ENCODE measurements at regions not wholly inside any gene's neighbourhood (a gene's known extent, or its start where the extent isn't known, plus 50 kb on each side); places are given as distances from the start of the nearest gene placed in this dataset.

DNA sequence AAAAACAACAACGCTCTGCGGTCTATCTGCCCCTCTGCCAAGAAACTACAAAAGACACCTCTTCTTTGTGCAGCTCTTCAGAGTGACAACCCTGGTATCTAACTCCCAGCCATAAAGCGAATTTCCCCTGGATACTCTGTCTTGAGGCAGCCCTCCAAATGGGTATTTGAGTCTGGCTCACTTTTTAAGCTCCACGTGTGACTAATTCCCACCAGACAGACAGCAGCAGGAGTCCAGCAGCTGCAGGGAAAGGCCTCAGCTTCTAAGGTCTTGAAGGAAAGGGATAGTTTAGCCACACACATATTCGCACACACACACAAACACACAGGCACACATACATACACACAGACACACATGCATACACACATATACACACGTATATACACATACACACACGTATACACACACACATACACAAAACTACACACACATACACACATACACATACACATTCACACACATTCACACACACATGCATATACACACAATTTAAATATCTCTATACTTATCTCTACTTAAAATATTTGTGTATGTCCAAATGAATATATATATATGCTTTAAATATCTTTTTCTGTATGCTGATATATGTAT, 188.8 kb downstream of the TSHZ3 start:
- no peak for DNase-seq (ENCODE audit: low read depth in 2 of 2)

GRCh38 chr19:31154021-31154420, 195.2 kb downstream of the TSHZ3 start:
- DNase-seq (ENCODE audit: low read depth in 2 of 2): no peak

GRCh38 chr19:31152906-31153305, 196.3 kb downstream of the TSHZ3 start:
- DNase-seq (ENCODE audit: low read depth in 2 of 2): no peak

- DNase-seq (ENCODE audit: low read depth in 2 of 2): no peak
Observed at GRCh38 chr19:31149441-31149941, 199.7 kb downstream of the TSHZ3 start.

DNA sequence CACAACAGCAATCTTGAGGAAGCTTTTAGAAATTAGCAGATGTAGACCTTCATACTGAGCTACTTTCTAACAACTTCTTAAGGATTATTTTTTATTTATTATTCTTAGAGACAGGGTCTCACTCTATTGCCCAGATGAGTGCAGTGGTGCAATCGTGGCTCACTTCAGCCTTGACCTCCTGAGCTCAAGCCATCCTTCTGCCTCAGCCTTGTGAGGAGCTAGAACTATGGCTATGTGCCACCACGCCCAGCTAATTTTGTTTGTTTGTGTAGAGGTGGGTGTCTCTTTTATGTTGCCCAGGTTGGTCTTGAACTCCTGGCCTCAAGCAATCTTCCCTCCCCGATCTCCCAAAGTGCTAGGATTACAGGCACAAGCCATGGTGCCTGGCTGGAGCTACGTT, 200.6 kb downstream of the TSHZ3 start:
- no peak for DNase-seq (ENCODE audit: low read depth in 2 of 2)

DNA sequence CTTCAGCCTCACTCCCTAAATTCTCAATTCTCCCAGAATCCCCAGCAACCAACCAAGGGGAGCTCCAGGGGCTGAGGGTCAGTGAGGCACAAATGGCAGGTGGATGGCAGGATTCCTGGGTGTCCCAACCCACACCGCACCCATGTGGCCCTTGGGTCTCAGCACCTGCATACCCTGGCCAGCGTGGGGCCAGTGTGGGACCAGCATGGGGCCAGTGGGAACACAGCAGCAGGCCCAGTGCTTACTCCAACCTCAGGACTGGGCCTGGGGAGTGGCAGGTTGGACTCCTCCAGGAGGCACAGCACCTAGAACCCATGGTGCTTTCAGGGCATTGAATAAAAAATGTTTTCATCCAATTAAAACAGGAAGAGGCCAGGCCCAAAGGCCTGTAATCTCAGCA, 202.0 kb downstream of the TSHZ3 start:
- DNase-seq (ENCODE audit: low read depth in 2 of 2): no peak

GRCh38 chr19:31146546-31147183, 202.6 kb downstream of the TSHZ3 start:
- no peak for DNase-seq (ENCODE audit: low read depth in 2 of 2)

GRCh38 chr19:31146015-31146414, 203.2 kb downstream of the TSHZ3 start:
- DNase-seq (ENCODE audit: low read depth in 2 of 2): no peak

DNA sequence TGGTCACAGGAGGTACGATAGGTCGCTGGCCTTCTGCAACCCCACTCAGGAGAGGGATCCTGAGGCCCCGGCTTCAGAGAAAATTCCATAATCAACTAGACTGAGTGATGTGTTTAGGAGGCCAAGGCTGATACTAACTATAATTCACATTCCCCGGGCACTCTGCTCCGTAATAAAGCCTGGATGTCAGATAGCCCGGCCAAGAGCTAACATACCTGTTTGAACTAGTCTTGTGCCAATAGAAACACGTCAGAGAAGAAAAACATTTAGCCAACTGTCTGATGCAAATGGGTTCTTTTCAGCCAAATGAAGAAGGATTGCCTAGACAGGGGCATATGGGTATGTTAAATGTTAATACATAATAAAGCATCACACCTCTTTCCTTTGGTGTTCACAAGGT, 204.2 kb downstream of the TSHZ3 start:
- DNase-seq (ENCODE audit: low read depth in 2 of 2): no peak

DNA sequence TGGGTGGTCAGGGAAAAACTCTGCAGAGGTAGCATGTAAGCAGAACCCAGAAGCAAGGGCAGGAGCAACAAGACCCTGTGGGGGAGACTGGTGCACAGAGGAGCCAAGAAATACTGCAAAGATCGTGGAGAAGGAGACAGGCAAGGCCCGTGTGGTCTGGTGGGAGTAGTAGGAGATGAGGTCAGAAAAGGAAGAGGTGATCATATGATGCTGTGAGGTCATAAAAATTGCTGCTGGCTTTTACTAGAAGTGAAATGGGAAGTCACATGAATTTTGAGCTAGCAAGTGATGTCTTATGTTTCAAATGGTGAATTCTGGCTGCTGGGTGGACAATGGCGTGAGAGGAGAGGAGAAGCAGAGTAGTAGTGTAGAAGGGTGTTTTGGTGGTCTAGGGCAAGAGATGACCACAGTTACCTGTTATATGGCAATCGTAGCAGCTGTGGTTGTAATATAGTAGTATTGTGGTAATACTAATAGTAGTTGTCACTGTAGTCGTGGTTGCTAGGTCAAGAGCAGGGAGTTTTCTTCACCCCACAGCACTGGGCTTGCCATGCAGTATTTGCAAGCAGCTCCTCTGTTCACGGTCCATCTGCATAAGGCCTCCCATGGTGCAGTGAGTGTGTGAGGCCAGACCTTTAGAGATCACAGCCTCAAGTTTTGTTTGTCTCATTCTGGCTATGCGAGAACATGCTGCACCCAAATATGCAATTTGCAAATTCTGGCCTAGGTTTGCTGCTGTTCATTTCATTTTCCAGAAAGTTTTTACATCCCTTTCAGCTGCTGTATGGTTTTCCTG, 205.0 kb downstream of the TSHZ3 start:
- no peak for DNase-seq (ENCODE audit: low read depth in 2 of 2)

DNA sequence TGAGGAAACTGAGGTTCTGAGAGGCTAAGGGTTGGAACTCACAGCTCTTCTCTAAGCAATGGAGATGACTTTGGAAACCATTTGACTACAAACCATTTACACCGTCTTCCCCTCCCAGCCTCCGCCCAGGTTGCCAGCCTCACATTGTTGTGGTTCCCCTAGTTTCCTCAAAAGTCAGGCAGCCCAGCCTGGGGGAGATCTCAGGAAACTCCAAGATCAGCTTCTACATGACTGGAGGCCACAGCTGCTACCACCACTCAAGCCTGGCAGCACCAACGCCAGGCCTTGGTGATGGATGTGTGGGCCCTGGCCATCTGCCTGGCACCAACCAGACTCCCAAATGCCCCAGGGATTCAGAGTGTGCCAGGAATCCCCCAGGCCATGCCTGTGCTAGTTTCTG, 207.9 kb downstream of the TSHZ3 start:
- no peak for DNase-seq (ENCODE audit: low read depth in 2 of 2)

GRCh38 chr19:31140717-31141116, 208.5 kb downstream of the TSHZ3 start:
- DNase-seq (ENCODE audit: low read depth in 2 of 2): no peak

- no peak for DNase-seq (ENCODE audit: low read depth in 2 of 2)
Observed at GRCh38 chr19:31139871-31140505, 209.2 kb downstream of the TSHZ3 start.

DNA sequence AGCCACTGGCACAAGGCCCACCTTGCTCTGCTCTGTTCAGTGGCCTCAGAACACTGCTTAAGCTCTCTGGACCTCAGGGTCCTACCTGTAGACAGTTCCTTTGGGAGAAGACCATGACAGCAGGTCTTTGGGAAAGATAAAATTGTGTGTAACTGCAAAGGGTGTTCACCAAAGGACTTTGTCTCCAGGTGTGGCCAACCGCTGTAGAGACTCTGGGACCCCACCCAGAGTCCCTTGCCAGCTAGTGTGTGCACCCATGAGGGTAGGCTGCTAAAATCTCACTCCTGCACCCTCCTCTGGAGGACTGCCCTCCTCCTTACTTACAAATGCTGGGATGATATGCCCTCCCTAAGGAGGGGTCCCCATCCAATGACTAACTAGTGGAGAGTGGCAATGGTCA, 211.2 kb downstream of the TSHZ3 start:
- DNase-seq (ENCODE audit: low read depth in 2 of 2): no peak

DNA sequence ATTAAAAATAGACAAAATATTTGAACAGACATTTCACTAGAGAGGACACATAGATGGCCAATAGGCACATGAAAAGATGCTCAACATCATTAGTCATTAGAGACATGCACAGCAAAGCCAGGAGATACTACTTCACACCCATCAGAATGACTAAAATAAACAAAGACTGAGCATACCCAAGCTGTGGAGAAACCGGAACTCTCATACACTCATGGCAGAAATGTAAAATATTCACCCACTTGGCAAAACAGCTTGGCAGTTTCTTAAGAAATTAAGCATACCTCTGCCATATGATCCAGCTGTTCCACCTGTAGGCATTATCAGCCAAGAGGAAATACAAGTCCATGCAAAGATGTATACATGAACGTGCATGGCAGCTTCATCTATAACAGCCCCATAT, 213.4 kb downstream of the TSHZ3 start:
- DNase-seq (ENCODE audit: low read depth in 2 of 2): no peak

- no peak for DNase-seq (ENCODE audit: low read depth in 2 of 2)
Observed at GRCh38 chr19:31132753-31133110, 216.5 kb downstream of the TSHZ3 start.

DNA sequence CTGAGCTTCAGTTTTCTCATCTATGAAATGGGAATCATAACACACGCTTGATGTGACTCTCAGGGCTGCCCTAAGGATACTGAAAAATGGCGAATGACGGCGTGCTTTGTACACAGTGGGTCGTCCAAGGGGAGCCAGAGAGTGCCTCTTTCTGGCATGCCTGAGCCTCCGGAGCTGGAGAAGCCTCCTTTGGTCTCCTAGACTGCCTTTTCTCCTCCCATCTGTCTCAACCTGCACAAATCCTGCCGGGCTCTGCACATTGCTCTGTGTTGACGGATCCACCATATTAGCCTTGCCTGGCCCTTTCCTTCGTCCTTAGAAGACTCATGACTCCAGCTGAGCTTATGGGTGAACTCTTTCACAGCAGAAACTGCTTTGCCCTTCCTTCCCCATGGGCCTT, 220.9 kb downstream of the TSHZ3 start:
- no peak for DNase-seq (ENCODE audit: low read depth in 2 of 2)

DNA sequence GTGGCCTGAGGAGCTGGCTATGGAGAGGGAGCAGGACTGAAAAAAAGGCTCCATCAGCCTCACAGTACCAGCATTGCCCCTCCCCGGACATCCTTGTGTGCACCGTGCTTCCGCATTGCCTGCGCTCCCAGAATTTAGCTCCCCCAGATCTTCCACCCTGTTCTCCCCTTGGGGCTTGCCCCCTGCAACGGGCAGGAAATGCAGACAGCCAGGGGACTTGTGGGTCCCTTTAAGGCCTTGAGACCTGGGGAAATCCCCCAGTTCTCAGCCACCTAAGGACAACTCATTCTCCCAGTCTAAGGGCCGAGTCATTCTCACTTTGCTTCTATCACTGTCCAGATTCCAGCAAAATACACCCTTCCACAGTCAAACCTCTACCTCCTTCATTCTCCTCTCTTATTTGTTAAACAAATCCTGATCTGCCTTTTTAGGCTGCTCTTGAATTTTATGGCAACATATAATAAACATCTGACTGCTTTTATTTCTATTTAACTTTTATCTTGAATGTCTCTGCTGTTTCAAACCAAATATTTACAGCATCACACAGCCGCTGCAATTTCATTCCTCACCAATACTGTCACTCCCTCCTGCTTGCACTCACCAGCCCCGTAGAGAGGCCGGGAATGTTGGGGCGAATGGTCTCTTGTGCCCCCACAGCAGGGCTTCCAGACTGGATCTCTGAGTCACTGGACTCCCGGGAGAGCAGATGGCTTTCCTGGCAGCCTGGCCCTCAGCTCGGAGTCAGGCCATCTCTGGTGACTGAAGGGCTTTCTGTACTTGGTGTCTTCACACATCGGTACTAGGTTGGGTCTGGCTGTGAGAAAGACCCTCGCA, 221.9 kb downstream of the TSHZ3 start:
- no peak for DNase-seq (ENCODE audit: low read depth in 2 of 2)

DNA sequence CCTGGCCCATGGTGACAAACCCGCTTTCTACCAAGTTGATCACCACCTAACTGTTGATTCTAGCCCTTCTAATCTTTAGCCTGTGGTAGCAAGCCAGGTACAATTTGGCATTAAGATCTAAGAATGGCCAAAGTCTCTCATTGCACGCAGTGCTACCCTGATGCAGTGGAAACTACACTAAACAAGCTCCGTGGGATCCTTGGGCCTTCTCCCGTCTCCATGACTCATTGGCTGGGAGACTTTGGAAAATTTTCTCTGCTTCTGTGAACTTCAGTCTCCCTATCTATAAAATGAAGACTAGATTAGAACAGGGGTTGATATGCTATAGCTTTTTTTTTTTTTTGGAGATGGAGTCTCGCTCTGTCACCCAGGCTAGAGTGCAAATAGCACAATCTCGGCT, 223.0 kb downstream of the TSHZ3 start:
- no peak for DNase-seq (ENCODE audit: low read depth in 2 of 2)

DNA sequence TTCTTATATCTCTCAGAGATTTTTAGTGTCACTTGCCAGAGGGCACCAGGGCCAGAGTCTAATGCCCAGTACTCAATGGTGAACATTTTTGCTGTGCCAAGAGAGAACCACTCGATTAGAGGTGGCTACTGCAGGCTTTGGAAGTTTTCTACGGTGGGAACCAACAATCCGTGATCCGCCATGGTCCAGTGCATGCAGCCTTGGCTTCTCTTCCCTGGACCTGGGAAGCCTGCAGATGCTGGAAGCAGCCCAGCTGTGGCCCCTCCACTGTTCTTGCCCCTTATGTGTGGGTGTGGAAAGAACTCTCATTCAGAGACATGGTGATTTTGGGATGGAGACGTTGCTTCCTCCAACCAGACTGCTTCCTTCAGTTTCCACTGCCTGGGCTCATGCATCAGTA, 224.2 kb downstream of the TSHZ3 start:
- no peak for DNase-seq (ENCODE audit: low read depth in 2 of 2)

DNA sequence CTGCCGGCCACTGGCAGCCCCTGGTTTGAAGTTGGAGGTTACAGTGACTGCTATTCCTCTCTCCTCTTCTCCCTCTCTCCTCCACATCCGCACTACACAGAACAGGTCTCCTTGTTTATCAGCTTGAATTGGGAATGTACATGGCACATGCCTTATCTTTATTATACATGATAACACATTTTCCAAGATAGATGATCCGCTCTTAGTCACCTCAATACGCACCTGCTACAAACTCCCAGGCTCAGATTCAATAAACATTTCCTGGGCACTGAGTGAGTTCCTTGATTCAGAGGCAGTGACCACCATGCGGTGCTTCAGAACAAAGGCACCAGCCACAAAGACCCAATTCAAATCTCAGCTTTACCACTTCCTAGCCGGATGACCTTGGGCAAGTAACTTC, 227.7 kb downstream of the TSHZ3 start:
- no peak for DNase-seq (ENCODE audit: low read depth in 2 of 2)

- no peak for DNase-seq (ENCODE audit: low read depth in 2 of 2)
Observed at GRCh38 chr19:31120952-31121351, 228.3 kb downstream of the TSHZ3 start.
